Smooth muscle cell (in vitro differentiated cells): ENCODE measurements at regions not wholly inside any gene's neighbourhood (a gene's known extent, or its start where the extent isn't known, plus 50 kb on each side); places are given as distances from the start of the nearest gene placed in this dataset.

Source experiments
- DNase-seq: peaks from one replicate; lab custom pipeline; 2025; ENCODE audit not compliant: unreplicated experiment; lab: John Stamatoyannopoulos, UW
- H2AFZ ChIP-seq: fragments of 200-600 bp; sonication (generic); 2 replicates; pipeline ENCODE4 v1.6.0; 2016; ENCODE audit warnings: antibody characterized with exemption, low read depth, mild to moderate bottlenecking
- H3F3A ChIP-seq: fragments of 200-600 bp; sonication (generic); 2 replicates; pipeline ENCODE4 v1.6.0; 2017; ENCODE audit warnings: antibody characterized with exemption, low read depth
- H3K27ac ChIP-seq: fragments of 200-600 bp; sonication (generic); 2 replicates; pipeline ENCODE4 v1.5.1; 2016; ENCODE audit warnings: low read depth, mild to moderate bottlenecking
- H3K27me3 ChIP-seq: fragments of 200-600 bp; sonication (generic); 2 replicates; pipeline ENCODE4 v1.6.1; 2016; ENCODE audit warnings: low read depth, mild to moderate bottlenecking
- H3K36me3 ChIP-seq: fragments of 200-600 bp; sonication (generic); 2 replicates; pipeline ENCODE4 v1.5.1; 2016; ENCODE audit warnings: low read depth
- H3K4me1 ChIP-seq: fragments of 200-600 bp; sonication (generic); 2 replicates; pipeline ENCODE4 v1.5.1; 2016; ENCODE audit warnings: low read depth
- H3K4me2 ChIP-seq: fragments of 200-600 bp; sonication (generic); 2 replicates; pipeline ENCODE4 v1.6.0; 2016; ENCODE audit warnings: mild to moderate bottlenecking
- H3K4me3 ChIP-seq: fragments of 200-600 bp; sonication (generic); 2 replicates; pipeline ENCODE4 v1.5.1; 2016; ENCODE audit warnings: mild to moderate bottlenecking
- H3K79me2 ChIP-seq: fragments of 200-600 bp; sonication (generic); 2 replicates; pipeline ENCODE4 v1.6.0; 2016; ENCODE audit warnings: low read depth, mild to moderate bottlenecking
- H3K9ac ChIP-seq: fragments of 200-600 bp; sonication (generic); 2 replicates; pipeline ENCODE4 v1.6.0; 2016; ENCODE audit warnings: low read depth
- H3K9me3 ChIP-seq: fragments of 200-600 bp; sonication (generic); replicated peaks from 2 replicates; pipeline ENCODE4 v1.5.1; 2016; ENCODE audit warnings: low read depth
- H4K20me1 ChIP-seq: fragments of 200-600 bp; sonication (generic); 2 replicates; pipeline ENCODE4 v1.6.0; 2016; ENCODE audit warnings: low read depth
- WGBS: methylation state at CpG from one replicate; pipeline ENCODE4 v1.1.7; 2016; ENCODE audit warnings: low lambda C conversion rate; 5-methylcytosine and 5-hydroxymethylcytosine counted together
- TF ChIP-seq, protein P1 (sequence below): fragments of 200-600 bp; sonication (generic); IDR thresholded peaks from 2 replicates; pipeline ENCODE4 v1.5.1; 2017; ENCODE audit warnings: borderline replicate concordance, mild to moderate bottlenecking, antibody characterized with exemption; ENCODE audit not compliant: insufficient read depth, poor library complexity, severe bottlenecking

DNA sequence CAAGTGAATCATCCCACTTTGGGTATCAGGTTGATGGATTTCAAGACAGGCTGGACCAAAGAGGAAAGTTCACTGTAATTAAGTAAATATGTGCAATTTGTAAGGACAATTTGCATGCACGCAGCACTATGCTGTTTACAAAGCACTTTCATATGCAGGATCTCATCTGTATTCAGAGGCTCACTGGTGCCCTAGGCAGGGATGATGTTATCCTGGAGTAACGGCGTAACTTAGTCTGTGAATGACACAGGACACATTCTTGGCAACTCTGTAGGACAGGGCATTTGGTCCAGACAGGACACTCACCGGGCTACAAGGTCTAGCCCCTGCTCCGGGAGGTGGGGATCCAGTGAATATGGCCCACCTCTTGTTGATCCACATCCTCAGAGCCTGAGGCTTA lies 365.4 kb upstream of the DUSP10 start:
- no peaks in the 10 kb centered on the region for H3K79me2 ChIP-seq
- no peak overlapping the region for H3K4me2 ChIP-seq
- 78% methylated on average over 5 of the region's 5 CpGs for WGBS

DNA sequence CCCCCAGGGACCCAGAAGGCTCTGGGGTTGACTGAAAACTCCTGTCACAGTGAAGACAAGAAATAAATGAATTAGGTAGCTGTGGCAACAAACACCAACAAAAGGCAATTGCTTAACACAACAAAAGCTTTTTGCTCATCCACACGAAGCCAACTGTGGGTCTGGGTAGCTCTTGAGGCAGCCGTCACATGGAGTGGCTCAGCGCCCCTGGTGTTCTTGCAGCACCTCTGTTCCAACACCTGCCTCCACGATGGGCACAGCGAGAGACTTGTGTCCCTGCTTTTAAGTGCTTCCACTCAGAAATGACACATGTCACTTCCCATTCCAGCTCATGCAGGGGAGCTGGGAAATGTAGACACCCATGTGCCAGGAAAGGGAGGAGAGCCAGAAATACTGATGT lies 364.5 kb upstream of the DUSP10 start:
- no peaks in the 10 kb centered on the region for H3K27me3 ChIP-seq
- no peaks in the 10 kb centered on the region for H3K4me1 ChIP-seq
- H4K20me1 ChIP-seq = no peaks in the 10 kb centered on the region
- no peaks in the 10 kb centered on the region for H3K79me2 ChIP-seq
- DNase-seq = no peak
- no peaks in the 10 kb centered on the region for H3F3A ChIP-seq
- H3K9me3 ChIP-seq = no peaks in the 10 kb centered on the region
- no peak overlapping the region for H2AFZ ChIP-seq
- no peak overlapping the region for H3K9ac ChIP-seq
- no peak overlapping the region for H3K27ac ChIP-seq
- no peak overlapping the region for H3K4me3 ChIP-seq
- WGBS = 79% methylated on average over 5 of the region's 5 CpGs
- H3K36me3 ChIP-seq = no peaks in the 10 kb centered on the region
- no peak overlapping the region for H3K4me2 ChIP-seq
- TF ChIP-seq, protein P1, sequence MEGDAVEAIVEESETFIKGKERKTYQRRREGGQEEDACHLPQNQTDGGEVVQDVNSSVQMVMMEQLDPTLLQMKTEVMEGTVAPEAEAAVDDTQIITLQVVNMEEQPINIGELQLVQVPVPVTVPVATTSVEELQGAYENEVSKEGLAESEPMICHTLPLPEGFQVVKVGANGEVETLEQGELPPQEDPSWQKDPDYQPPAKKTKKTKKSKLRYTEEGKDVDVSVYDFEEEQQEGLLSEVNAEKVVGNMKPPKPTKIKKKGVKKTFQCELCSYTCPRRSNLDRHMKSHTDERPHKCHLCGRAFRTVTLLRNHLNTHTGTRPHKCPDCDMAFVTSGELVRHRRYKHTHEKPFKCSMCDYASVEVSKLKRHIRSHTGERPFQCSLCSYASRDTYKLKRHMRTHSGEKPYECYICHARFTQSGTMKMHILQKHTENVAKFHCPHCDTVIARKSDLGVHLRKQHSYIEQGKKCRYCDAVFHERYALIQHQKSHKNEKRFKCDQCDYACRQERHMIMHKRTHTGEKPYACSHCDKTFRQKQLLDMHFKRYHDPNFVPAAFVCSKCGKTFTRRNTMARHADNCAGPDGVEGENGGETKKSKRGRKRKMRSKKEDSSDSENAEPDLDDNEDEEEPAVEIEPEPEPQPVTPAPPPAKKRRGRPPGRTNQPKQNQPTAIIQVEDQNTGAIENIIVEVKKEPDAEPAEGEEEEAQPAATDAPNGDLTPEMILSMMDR = no peak

More for the DNA sequence above, 365.4 kb upstream of the DUSP10 start:
- no peaks in the 10 kb centered on the region for H3K4me1 ChIP-seq
- H3K9ac ChIP-seq = no peak overlapping the region
- no peak for DNase-seq
- no peak overlapping the region for H3K27ac ChIP-seq
- H3K27me3 ChIP-seq = no peaks in the 10 kb centered on the region
- TF ChIP-seq, protein P1 = no peak
- H3K36me3 ChIP-seq = no peaks in the 10 kb centered on the region
- H2AFZ ChIP-seq = no peak overlapping the region
- no peaks in the 10 kb centered on the region for H4K20me1 ChIP-seq
- no peak overlapping the region for H3K4me3 ChIP-seq
- H3K9me3 ChIP-seq = no peaks in the 10 kb centered on the region
- no peaks in the 10 kb centered on the region for H3F3A ChIP-seq

DNA sequence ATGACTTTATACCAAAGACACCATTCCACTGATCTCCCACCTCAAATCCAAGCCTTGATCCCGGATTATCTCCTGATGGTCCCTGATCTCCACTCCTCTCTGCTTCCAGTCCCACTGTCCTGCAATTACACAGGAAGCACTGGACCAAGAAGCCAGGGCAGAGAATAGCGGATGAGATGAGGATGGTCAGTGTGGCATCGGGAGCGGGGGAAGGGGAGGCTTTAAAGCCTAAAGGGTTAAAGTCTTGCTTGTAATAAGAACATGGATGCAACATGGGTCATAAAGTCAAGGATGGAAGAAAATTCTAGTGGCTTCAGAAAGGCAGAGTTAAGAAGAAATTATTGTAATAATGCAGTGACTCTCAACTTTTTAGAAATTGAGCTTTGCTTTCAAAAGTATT lies 364.0 kb upstream of the DUSP10 start:
- H3K9ac ChIP-seq = no peak overlapping the region
- no peaks in the 10 kb centered on the region for H3K4me1 ChIP-seq
- no peak for DNase-seq
- H3K79me2 ChIP-seq = no peaks in the 10 kb centered on the region
- TF ChIP-seq, protein P1 = no peak
- no peaks in the 10 kb centered on the region for H3K27me3 ChIP-seq
- H2AFZ ChIP-seq = no peak overlapping the region
- H4K20me1 ChIP-seq = no peaks in the 10 kb centered on the region
- no peaks in the 10 kb centered on the region for H3K9me3 ChIP-seq
- H3K36me3 ChIP-seq = no peaks in the 10 kb centered on the region
- H3K4me2 ChIP-seq = no peak overlapping the region
- H3F3A ChIP-seq = no peaks in the 10 kb centered on the region
- WGBS = 97% methylated on average over 4 of the region's 4 CpGs
- no peak overlapping the region for H3K4me3 ChIP-seq
- H3K27ac ChIP-seq = no peak overlapping the region

DNA sequence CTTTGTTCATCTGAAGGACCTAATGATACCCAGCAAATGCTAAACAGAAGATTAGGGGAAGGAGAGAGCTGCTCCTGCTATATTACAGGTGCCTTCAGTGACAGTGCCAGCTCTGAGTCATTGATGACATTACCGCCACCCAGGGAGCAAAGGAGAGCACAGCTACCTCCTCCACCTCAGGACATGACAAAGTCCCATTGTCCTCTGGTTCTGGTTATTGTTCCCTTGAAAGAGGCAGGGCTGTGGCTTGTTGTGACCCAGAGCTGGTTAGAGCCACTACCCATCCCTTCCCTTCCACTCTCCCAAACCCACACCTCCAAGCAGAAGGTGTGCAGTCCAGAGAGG lies 363.5 kb upstream of the DUSP10 start:
- H3K36me3 ChIP-seq = no peaks in the 10 kb centered on the region
- 68% methylated on average over 1 of the region's 1 CpG for WGBS
- TF ChIP-seq, protein P1 = no peak
- no peak overlapping the region for H3K27ac ChIP-seq
- H3K9me3 ChIP-seq = no peaks in the 10 kb centered on the region
- H3K4me2 ChIP-seq = no peak overlapping the region
- H4K20me1 ChIP-seq = no peaks in the 10 kb centered on the region
- H3F3A ChIP-seq = no peaks in the 10 kb centered on the region
- H3K4me3 ChIP-seq = no peak overlapping the region
- H2AFZ ChIP-seq = no peak overlapping the region
- H3K27me3 ChIP-seq = no peaks in the 10 kb centered on the region
- no peak for DNase-seq
- H3K9ac ChIP-seq = no peak overlapping the region
- H3K79me2 ChIP-seq = no peaks in the 10 kb centered on the region
- H3K4me1 ChIP-seq = no peaks in the 10 kb centered on the region
